ENCODE measurements at regions not wholly inside any gene's neighbourhood (a gene's known extent, or its start where the extent isn't known, plus 50 kb on each side); places are given as distances from the start of the nearest gene placed in this dataset.

DNA sequence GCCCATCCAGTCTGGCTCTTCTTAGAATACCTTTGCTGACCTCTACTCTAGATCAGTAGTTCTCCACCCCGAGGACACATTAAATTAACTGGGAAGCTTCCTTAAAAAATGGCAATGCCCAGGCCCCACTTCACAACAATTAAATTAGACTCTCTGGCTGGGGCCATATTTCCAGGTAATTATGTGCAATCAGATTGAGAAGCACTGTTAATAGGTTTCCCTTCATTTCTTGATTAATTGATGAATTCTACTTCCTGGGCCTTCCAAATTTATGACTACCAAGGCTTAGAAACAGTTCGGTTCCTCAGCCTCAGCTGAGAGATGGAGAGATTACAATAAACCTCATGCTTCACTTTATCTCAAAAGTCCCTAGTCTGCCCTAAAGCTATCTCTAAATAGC lies 71.7 kb upstream of the LIMCH1 start:
- no peak for DNase-seq

DNA sequence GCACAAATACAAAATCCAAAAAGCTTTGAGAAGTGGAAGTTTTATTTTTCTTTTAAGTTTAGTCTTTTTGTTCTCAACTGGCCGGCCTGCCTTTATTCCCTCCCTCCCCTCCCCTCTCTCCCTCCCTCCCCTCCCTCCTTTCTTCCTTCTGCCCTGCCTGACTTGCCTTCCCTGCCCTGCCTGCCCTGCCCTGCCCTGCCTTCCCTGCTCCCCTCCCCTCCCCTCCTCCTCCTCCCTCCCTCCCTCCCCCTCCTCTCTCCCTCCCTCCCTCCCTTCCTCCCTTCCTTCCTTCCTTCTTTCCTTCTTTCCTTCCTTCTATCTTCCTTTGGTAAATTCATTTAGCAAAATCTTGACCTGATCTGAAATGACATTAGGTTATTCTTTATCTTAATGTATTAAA lies 69.8 kb upstream of the LIMCH1 start:
- no peak for DNase-seq

DNA sequence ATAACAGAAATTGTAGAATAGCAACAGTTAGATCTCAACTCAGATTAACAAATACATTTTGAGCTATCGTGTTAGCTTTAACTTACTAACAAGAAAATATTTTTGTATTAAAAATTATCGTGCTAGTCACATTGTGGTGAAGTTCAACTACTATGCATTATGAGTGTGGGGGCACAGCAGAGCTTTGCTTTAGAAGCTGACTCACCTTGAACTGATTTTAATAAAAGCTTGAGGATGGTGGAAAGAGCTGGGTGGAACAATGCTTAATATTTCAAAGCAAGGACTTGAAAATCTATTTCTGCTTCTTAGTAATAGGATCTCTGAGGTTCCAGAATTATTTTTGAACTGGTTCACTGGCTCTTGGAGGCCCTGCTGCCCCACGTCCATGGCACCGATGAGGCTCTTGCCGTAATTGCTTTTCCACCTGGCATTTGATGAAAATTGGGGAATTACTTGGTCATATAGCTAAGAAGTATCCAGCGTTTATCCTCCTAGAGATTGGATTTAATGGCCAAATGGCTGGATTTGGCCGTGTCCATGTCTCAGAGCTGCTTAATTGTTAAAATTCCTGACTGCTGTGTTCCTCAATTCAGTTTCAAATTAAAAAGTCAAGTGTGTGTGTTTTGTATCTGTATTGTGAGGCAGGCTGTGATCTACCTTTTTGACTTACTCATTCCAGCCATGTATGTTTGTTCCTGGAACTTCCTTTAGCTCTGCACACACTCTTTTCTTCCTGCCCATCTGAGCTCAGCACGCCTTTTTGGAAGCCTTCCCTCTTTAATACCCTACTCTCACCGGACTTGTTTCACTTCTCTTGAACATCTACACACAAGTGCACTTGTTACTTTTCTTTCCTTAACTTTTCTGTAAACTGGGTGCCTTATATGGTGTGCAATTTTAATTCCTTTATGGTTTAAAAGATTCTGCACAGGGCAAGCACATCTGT lies 66.6 kb upstream of the LIMCH1 start:
- no peak for DNase-seq

DNA sequence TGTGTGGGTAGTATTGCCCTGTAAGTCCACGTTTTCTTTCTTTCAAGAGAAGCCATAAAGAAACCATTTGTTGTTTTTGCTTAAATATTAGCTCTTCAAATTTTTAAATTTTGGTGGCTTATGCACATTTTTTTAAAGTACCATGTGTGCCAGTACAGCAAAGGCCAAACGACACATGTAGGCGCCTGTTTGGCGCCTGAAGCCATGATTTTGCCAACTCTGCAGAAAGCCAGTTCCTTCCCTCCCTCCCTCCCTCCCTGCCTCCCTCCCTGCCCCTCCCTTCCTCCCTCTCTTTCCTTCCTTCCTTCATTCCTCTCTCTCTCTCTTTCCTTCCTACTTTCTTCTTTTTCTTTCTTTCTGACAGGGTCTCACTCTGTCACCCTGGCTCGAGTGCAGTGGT lies 65.9 kb upstream of the LIMCH1 start:
- no peak for DNase-seq

DNA sequence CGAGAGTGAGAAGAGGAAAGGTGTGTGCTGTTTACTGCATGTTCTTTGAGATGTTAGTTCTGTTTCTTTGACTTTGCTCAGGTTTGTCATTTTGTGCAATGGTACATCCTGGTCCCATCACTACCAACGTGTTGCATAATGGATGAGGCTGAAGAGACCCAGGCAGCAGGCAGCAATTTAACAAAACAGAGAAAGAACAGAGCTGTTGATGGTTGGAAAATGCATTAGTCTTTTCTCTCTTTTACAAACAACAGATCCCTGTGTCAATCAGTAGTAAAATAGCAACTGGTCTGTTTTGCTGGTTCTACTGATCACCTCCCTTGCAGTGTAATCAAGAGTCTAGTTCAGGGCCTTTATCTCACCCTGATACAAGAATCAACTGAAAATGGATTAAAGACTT lies 64.8 kb upstream of the LIMCH1 start:
- no peak for DNase-seq

DNA sequence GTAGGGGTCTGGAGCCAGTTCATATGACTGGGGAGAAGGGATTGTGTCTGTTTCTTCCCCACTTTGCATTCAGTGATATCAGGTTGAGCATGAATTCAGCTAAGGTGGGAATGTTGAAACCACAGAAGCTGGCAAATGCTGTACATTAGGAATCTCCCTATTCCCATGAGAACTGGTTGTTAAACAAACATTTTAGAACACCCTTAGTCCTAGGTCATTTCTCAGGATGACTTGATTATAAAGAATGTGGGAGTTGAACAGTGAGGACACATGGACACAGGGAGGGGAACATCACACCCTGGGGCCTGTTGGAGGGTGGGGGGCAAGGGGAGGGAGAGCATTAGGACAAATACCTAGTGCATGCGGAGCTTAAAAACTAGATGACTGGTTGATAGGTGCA lies 62.6 kb upstream of the LIMCH1 start:
- no peak for DNase-seq

DNA sequence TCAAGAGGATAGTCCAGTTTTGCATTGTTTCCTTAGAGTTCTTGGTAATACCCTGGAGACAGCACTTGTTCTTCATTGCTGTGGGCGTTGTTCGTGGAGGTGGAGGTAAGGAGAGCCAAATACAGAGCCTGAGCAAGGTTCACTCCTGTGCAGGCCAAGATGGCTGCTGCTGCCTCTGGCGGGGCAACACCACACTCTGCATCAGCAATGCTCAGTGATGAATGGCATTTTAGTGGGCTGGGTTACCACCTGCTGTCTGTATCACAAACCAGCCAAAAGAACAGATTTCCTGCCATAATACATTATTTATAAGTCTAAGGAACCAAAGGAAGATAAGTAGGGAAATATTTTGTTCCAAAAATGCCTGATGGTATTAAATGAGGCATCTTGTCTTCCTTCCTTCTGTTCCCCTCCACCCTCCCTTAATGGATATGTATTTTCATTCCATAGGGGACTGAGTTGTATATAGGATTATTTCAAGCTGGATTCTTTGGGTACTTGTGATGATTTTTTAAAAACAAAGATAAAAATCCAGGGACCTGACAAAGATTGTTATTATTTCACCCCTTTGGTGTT lies 61.6 kb upstream of the LIMCH1 start:
- no peak for DNase-seq

DNA sequence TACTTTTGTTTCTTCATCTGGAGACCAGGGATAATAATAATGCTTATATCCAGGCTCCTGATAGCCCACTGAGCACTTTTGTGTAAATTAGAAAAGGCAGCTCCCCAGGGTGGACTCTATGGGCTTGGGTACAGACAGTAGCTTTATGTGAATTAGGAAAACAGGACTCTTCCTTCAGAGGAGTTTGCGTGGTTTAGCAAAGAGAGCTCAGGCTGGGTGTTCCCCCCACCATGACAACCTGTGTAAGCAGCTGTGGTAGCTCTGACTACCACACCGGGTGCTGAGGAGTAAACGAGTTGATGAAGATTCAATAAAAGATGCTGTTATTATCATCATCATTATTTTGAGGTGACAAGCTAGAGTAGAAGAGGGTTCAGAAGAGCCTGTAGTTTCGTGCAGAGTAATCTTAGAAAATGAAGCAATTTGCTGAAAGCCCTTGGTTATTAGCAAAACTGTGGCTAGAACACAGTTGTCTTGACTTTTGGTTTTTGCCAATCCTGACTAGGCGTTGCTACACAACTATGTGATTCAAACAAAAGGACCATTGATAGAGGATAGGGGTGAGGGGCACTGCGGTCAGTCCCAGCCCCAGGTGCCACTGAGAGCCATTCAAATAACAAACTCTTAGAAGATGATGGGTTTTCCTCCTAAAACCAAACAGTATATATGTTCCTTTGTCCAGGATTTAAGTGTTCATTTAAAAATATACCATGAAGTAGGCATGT lies 60.6 kb upstream of the LIMCH1 start:
- no peak for DNase-seq

DNA sequence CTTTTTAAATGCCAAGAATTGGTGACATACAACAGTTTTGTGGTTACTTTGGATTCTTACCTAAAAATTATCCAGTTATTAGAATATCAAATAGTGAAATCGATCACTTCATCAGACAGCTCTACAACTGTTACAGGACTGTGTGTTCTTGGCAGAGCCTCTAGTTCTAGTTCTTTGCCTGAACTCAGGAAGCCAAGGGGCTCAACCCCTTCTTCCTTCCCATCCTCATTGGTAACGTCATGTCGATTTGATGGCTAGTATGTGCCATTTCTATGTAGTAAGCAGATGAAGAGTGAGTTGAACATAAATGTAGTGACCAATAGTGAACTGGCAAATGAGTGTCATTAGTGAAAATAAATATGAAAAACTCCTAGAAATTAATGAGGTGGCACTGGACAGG lies 59.4 kb upstream of the LIMCH1 start:
- no peak for DNase-seq

DNA sequence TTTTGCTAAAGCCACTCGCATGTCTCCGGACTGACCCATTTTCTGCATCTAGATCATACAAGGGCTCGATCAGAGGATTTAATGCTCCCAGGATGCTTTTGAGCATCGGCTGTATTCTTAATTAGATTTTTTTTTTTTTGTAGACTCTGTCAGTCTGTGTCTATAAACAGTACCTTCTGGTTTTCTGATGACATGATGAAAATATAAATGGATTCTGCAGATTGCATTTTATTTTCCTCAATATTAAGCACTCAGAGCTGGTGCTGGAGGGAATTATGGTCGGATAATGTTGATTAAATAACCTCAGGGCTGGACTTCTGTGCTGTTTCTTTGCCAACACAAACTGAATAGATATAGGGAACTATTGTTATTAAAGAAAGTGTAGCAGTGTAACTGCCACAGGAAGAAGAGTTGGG lies 57.1 kb upstream of the LIMCH1 start:
- no peak for DNase-seq

DNA sequence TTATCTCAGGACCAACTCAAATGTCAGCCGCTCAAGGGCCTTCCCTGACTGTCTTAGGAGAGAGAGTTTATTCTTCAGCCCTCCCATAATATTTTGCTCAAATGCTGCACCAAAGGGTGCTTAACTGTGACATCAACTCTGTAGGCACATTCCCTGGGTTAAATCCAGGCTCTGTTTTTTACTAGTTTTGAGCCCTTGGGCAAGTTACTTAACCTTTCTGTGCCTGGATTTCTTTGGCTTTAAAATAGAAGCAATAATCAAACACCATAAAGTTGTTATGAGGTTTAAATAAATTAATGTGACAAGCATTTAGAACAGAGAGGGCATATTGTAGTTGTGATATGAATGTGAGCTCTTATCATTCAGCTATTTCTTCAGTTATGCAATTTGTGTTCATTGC lies 54.2 kb upstream of the LIMCH1 start:
- DNase-seq = no peak

DNA sequence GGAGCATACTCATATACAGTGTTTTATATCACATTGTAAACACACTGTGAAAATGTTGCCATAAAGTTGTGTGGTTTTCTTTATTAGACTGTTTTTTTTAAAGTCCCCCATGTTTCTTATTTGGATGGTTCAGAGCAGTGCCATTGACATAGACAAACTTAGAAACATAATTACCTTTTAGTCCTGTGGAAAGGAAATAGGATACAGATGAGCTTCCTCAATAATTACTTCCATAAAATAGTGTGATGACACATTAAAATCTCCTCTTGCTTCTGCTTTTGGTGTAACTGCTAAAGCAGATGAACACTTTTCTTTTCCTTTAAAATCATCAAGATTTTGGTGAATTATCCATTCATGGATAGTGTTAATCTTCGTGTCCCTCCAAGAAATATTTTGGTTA lies 52.9 kb upstream of the LIMCH1 start:
- DNase-seq = no peak

DNA sequence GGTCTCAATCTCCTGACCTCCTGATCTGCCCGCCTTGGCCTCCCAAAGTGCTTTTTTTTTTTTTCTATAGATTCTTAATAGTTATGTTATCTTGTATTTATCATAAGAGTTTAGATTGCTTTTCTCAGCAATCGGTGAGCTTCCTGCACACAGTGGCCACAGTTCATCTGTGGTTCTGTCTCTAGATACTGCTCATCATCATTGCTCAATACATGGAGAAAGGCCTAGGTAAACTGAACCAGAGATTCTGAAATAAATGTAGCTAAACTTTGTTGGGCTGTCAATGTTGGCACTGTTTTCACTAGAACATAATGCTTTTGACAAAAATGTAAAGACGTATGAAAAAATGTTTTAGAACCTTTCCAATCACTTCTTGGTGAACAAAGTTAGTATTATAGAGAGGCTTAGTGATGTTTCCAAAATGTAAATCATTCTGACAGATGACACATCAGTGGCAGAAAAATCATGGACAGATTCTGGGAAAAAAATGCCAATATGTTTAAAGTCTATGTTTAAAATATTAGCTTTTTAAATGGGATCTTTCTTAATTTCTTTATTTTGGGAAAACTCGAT lies 50.0 kb upstream of the LIMCH1 start:
- DNase-seq = no peak
